GM18517 (cell line): ENCODE measurements at regions not wholly inside any gene's neighbourhood (a gene's known extent, or its start where the extent isn't known, plus 50 kb on each side); places are given as distances from the start of the nearest gene placed in this dataset.

ENCODE experiments used
- ATAC-seq: cut with Tn5 transposase; IDR thresholded peaks from one replicate; pipeline ENCODE4 v1.9.1; 2021; ENCODE audit warnings: mild to moderate bottlenecking, moderate library complexity; ENCODE audit not compliant: unreplicated experiment

DNA sequence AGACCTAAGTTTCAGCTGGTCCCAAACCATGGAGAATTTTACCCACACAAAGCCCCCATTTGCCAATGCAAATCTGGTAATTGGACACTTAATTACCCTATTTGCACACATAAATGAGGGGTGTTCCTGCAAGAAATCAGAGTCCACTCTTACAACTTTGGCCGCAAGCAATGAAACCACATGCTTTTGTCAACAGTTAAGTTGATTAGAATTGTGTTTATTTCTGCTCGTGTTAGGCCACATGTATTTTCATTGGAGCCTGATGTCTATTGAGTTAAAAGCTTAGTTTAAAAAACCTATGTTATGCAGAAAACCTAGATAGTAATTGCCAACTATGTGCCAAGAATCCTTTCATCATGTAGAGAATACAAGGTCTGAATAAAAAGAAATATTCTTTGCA is 153.8 kb upstream of the CMC1 start:
- no peak for ATAC-seq

DNA sequence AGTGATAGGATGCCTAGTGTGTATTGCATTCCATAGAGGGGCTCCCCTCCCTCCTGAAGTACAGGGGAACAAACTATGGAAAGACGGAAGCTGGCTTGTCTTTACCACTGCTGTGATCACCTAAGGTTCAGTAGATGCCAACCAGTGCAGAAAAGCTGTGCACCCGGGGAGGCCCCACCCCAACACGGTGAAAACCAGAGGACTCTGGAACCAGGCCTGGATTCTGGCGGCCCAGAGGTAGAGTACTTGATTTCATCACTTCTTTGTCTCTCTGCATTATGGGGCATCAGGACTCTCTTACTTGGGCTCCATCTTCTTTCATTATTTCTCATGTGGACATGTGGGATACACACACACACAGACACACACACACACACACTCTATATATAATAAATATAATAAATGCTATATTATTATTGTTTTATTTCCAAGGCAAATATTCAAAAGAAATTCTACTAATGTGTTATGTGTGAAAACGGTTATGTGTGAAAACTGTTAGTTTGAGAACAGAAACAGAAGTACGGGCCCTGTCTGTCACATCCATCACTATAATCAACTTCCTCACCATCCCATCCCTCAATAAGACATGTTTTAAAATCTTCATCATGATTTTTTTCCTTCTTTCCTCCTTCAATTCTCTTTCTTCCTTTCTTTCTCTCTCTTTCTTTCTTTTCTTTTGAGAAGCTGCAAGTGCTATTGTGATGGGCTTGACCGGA is 152.4 kb upstream of the CMC1 start:
- no peak for ATAC-seq

DNA sequence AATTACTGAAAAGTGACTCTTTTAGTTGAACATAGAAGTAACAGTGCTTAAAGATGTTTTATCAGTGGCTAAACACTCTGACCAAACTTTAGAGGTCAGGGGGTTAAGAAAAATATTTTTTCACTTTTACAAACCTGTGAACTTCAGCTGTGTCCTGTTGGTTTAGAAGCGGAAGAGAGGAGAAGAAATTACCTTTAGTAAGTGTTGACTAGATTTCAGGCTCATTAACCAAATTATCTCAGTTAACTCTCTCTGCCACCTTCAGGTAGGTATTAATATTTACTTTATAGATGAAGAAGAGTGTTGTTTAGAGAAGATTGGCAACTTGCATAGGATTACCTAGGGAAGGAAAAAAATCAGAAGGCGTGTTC is 151.9 kb upstream of the CMC1 start:
- no peak for ATAC-seq

DNA sequence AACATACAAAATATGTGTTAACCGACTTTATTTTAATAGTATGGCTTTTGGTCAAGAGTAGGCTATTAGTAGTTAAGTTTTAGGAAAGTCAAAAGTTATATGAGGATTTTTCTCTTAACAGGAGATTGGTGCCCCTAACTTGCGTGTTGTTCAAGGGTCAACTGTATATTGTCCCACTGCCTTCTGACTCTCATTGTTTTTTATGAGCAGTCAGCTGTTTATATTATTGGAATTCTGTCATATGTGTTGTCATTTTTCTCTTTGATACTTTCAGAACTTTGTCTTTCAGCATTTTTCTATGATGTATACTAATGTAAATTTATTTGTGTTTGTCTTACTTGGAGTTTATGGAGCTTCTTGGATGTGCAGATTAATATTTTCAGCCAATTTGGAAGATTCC is 142.1 kb upstream of the CMC1 start:
- ATAC-seq: no peak

DNA sequence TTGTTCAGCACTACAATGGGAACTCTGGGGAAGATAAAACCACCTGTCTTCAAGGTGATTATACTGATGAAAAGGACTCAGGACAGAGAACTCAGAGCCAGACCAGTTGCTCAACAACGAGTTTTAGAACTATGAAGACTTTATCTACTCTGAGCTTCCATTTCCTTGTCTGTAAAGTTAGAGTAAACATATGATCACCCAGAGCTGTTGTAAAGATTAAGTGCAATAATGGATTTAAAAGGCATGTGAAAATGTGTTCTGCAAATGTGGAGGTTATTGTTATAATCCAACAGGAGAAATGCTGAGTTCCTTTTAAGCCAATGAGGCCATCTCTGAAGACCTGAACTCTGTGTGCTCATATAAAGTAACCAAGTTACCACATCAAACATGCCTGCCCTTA is 139.7 kb upstream of the CMC1 start:
- no peak for ATAC-seq

DNA sequence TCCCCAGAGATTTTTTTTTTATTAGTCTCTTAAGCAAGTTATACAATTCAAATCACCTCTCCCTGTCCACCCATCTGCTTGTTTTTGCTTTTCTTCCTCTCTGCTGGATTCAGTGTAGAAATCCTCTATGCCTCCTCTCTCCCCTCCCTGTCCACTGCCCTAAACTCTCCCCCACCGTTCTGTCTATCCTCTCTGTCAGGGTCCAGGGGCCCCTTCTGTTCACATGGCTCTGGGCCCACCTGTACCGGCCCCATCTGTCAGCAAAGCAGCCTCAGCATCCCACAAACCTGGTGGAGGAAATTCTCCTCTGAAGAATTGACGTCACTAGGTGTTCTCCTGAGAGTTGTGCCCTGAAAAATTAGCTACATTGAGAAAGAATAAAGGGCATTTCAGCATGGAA is 137.6 kb upstream of the CMC1 start:
- no peak for ATAC-seq

DNA sequence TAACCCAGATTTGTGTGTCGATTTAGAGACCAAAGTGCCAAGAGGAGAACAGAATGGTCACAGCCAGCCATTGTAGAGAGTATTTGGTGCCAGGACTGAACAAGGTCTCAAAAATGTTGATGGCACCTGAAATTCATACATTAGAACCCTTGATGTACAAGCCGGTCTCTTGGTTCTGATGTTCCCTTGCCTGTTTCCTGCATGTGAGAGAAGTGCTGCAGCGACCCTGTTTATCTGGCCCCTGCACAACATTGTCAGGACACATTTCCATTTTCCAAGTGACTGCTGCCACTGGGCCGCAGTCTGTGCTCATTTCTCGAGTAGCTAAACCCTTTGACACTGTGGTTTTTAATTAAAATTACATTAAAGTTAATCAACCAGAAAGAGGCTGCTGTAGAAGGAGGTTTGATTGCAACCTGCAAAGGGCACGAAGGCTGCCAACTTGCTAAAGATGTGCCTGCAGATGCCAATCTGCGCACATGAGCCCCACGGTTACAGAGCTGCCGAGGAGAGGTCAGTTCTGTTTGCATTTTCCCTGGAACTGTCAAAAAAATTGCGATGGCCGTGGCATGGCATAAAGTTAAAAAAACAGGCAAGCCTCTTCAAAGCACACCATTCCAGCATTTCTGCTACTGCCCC is 136.4 kb upstream of the CMC1 start:
- ATAC-seq: no peak

DNA sequence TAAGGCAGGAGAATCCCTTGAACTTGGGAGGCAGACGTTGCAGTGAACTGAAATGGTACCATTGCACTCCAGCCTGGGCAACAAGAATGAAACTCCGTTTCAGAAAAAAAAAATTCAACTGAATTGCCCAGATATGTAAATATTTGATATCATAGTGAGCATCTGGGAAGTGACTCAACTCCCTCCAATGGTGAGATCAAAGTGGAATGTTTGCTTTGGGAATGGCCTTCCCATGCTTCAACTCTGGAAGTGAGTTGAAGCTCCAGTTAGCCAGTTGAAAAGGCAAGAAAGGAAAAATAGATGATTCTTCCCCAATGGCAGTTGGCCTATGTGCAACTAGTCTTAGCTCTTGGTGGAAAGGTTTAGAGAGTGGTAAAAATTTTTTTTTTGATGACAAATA is 131.6 kb upstream of the CMC1 start:
- no peak for ATAC-seq

DNA sequence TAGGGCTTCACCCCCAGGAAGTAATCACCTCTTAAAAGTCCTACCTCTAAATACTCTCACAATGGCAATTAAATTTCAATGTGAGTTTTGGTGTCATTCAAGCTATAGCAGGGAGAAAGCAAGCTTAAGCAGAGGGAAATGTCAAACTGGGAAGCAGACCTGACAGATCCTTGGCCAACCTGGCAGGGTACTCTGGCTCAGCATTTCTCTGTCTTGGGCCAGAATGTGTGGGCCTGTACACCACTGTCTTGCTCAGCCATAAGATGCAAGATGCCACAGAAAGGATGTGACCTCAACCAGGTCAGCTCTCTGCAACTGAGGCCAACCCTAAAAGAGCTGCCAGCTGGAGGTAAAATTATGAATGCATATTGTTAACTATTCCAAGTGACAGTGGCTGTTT is 130.6 kb upstream of the CMC1 start:
- no peak for ATAC-seq

DNA sequence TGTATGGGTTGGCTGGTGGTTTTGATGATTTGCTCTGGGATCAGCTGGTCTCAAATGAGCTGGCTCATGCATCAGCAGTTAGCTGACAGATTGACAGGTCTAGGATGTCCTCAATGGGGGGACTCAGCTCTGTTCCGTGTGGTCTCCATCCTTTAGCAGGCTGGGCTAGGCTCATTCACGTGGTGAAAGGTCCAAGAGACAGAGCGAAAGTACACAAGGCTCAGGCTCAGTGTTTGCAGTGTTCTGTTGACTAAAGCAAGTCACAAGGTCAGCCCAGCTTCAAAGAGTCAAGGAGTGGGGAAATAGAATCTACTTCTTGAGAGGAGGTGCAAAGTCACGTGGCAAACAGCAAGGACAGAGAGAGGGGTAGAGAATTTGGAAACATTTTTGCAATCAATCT is 126.5 kb upstream of the CMC1 start:
- no peak for ATAC-seq

DNA sequence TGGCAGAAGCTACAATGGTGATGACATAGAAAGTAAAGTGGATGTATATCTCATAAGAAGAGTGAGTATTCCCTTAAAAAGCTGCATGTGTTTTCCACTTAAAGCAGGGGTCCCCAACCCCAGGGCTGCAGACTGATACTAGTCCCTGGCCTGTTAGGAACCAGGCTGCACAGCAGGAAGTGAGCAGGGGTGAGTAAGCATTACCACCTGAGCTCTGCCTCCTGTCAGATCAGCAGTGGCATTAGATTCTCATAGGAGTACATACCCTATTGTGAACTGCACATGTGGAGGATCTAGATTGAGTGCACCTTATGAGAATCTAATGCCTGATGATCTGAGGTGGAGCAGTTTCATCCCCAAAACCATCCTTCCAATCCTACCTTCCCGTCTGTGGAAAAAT is 126.1 kb upstream of the CMC1 start:
- no peak for ATAC-seq

DNA sequence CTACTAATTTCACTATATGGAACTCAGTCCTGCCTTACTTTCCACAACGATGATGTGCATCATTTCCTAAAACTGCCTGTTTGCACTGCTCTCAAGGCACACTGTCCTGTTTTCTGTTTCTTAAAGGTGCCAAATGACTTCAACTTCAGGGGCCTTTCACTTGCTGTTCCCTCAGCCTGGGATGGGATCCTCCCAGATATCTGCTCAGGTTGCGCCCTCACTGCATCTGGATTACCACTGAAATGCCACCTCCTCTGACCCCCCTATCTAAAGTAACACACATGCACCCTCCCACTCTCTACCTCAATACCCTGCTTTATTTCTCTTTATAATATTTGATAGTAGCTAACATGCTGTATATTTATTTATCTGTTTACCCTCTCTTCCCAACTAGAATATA is 123.8 kb upstream of the CMC1 start:
- ATAC-seq: no peak

DNA sequence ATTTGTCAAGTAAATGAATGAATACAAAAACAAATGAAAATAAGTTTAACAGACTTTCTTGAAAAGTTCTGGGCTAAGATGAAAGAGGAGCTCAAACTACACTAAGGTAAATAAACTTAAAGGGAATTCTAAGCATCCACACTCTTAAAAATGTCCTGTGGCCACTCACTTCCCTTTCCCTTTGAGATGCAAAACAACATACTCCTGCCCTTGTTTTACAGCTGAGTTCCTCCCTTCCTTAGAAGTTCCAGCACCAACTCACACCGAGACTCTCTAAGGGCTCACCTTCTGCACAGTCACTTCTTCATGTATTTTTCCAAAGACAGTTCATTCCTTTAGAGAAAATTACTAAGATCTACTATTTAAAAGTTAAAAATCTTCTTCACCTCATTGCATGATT is 123.3 kb upstream of the CMC1 start:
- ATAC-seq: no peak

DNA sequence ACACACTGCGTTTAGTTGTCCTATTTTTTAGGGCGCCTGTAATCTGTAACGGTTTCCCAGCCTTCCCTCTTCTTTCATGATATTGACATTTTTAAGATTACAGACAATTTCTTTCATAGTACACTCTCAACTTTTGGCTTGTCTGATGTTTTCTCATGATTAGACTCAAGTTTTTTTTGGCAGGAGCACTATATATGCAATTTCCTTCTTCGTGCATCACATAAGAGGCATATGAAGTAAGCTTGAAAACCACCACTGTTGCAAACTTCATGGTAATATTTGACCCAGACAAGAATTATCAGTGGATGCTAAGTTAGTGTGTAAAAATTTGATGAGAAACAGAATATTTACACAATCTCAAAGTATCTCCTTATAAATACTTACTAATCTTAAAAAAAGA is 119.2 kb upstream of the CMC1 start:
- no peak for ATAC-seq

DNA sequence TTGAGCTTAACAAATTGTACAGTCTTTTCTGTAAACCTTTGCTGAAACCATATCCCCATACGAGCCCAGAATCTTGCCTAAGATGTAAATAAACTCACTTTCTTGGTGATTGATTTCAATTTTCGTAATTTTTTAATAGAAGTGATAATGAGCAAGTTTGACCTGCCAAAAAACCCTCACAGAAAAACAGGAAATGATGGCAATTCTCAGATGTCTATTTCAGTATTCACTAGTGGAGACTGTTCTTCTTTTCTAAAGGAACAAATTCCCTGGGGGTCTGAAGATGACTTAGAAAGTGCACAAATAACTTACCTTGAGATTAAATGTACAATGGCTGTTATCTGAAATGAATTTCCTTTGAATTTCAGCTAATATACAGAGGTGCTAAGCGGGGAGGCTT is 116.5 kb upstream of the CMC1 start:
- peak; percentile 63 for ATAC-seq

DNA sequence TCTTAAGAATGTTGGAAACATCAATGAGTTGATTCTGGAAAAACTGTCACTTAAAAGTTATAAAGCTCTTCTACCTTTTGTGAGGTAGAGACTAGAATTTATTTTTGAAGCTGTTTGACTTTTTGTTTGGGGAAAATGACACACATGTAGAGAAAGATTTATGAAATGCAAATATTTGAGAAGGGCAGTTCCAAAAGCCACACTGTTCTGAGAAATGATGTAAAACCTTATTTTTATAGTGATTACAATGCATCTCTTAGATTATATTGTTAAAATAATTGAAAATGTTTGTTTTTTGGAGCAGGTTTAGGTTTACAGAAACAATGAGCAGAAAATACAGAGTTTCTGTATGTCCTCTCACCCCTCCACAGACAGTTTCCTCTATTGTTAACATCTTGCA is 116.1 kb upstream of the CMC1 start:
- peak; percentile 9 for ATAC-seq

DNA sequence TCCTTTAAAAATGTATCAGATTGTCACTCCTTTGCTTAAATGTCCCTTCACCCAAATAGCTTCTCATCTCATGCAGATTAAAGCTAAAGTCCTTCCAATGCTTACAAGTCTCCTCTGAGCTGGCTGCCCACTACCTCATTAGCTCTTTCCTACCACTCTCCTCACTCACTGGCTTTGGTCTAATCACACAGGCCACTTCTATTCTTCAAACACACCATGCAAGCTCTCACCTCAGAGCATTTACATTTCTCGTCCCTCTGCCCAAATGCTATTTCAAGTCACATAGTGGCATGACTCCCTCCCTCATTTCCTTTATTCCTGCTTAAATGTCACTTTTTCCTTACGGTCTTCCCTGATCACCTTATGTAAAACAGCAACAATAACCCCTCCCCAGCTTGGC is 110.6 kb upstream of the CMC1 start:
- ATAC-seq: no peak

DNA sequence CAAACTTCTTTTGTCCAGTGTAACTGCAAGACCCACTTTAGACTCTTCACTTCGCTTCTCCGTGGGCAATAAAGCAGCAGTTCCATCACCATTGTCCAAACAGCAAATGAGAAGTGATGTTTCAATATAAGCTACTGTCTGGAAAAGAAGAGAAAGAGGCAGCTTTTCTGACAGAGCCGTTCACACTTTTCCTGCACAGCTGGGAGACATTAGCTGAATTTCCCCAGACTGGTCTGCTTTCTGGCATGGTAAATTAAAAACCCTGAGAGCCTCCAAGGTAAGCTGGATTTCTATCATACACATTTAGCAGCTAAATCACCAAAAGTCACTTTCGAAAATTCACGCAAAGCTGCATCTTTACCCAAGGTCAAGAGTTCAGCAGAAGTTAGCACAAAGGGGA is 108.5 kb upstream of the CMC1 start:
- no peak for ATAC-seq

DNA sequence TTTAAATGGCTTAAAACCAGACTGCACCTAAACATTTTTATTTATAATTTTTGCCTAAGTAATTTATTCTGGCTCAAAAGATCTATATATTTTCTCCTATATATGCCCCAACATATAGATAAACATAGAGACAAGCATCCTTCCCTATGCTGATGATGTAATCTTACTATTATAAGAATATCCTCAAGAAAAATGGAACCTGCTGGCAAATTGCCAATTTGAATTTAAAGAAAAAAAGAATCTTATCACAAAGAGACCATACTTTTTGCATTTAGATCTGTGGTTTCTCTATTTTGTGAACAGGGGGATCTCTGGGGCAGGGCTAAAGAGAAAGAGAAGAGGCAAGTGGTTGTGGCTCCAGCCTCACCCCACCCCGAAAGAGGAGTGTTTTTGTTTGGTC is 107.2 kb upstream of the CMC1 start:
- ATAC-seq: no peak

DNA sequence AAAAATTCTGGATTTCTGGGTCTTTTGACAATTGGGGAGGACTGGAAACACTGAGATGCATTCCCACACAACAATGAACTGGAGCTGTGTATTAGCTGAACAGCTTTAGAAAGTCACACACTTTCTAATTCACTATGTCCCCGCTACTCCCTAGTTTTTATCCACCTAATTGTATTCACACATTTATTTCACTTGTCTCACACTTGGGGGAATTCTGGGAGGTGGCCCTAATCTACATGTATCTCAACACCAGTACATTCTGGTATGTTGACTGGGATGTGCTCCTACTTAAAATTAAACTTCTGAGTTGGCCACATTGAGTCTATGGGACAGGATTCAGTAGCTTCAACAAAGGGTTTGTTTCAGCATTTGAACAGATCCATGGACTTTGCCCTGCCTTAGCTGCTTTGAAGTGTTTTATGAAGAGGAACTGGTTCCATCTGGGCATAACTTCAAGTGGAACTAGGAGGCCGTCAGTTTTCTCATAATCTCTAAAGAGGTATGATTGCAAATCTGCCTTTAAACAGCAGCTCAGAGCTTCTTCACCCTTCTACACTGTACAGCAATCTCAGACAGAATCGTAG is 106.5 kb upstream of the CMC1 start:
- no peak for ATAC-seq

DNA sequence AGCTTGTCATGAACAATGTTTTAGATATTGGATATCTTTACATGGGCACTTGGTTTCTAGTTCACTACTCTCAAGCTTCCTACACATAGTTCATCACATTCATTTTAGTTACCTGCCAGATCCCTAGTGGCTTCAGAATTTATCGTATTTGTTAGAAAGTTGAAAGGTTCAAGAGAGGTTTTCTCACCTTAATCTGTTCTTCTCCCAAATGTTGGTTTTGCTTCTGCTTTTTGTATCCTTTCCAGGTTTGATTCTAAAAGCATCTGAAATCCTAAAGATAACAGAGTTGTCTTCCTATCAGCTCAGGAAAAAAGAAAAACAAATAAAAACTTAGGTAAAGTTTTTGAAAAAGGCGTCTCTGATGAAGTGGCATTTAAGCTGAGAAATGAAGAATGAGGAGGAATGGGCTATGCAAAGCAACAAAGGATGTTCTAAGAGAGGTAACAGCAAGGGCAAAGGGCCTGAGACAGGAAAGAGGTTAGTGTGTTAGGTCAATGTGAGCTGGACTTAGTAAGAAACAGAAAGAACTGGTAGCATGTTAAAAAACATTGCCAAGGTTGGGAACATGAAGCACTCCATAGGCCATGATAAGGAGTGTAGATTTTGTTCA is 104.7 kb upstream of the CMC1 start:
- ATAC-seq: no peak

DNA sequence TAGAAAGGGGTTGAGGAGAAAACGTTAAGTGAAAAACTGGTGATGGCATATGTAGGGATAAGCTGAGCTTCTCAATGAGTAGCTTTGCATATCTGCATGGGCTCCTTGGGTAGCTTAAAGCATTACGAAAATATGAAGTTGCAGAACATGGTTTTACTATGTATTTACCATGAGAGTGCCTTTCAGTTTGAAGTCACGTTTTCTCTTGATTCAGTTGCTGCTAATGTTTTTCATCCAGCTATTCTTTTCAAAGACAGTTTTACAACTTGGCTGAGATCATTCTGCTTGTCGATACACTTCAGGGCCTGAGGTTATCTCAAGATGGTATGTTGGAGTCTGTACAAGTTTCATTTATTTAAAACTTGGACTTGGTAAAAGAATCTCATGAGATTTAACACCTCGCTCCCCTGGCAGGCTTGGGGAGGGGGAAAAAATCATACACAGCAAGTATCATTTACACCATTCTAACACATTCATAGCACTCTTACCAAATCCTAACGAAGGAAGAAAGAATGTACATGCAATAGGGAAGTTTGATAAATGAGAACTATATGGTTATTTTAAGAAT is 103.3 kb upstream of the CMC1 start:
- ATAC-seq: no peak
